ENCODE measurements at regions not wholly inside any gene's neighbourhood (a gene's known extent, or its start where the extent isn't known, plus 50 kb on each side); places are given as distances from the start of the nearest gene placed in this dataset.
A peak's percentile ranks its signal among the peaks of the same experiment; 100 is the strongest.

- TF ChIP-seq BHLHE40 (IDR thresholded peaks at IDR 0.05; ENCODE audit: low read depth, low read length) (no peak), RFX5 (IDR thresholded peaks at IDR 0.05; ENCODE audit: low read depth, low read length) (no peak)
These were observed 234.4 kb upstream of the KCNK2 start (continued) for GRCh38 chr1:214848101-214848500.

GRCh38 chr1:214850432-214851050, 232.0 kb upstream of the KCNK2 start:
- BruUV-seq (replicated peaks), result no TSS peak
- H3K4me1 ChIP-seq (ENCODE audit: control insufficient read depth, insufficient read depth, low read length), result peaks cover 2% of the 10 kb centered on the region
- H3K79me1 ChIP-seq (ENCODE audit: low read depth in 1 of 2, low read length in 2 of 2), result no peaks in the 10 kb centered on the region
- DNase-seq (no peak), ATAC-seq (ENCODE audit: low read depth) (no peak)
- H4K5ac ChIP-seq (ENCODE audit: low read depth, low read length), result no peak overlapping the region
- POLR2A ChIA-PET (ENCODE audit: unreplicated experiment), result no interaction called here
- no peak overlapping the region for H3K23ac ChIP-seq (ENCODE audit: low read depth, low read length)
- H2BK120ac ChIP-seq (ENCODE audit: low read depth, low read length), result no peak overlapping the region
- no peak overlapping the region for H3K4ac ChIP-seq (ENCODE audit: low read depth, low read length)
- no peak overlapping the region for H3K4me2 ChIP-seq (ENCODE audit: low read depth, low read length)
- H3K14ac ChIP-seq (replicated peaks; ENCODE audit: low read depth, low read length), result no peak overlapping the region
- no peak overlapping the region for H3K4me3 ChIP-seq (ENCODE audit: insufficient read depth, low read depth, low read length)
- no peaks in the 10 kb centered on the region; the same call in 1 of the 2 replicates for H3K27me3 ChIP-seq (ENCODE audit: control insufficient read depth, insufficient read depth, low read length)
- no peak overlapping the region for H3K56ac ChIP-seq (ENCODE audit: extremely low read depth, insufficient read depth, low read length)
- no peaks in the 10 kb centered on the region for H3K36me3 ChIP-seq (ENCODE audit: control insufficient read depth, insufficient read depth, low read length)
- no peaks in the 10 kb centered on the region; the same call in 1 of the 2 replicates for H3K9me1 ChIP-seq (ENCODE audit: insufficient read depth, low read length)
- H3K27ac ChIP-seq (ENCODE audit: insufficient read depth, low read length), result no peak overlapping the region
- 0 out of 3 replicates have a peak overlapping the region, but pooled peaks have one; percentile 17 for H2BK15ac ChIP-seq (ENCODE audit: low read depth, low read length)
- dilution Hi-C loops (cut with HindIII; ENCODE audit: low sequenced_read_pairs, unreplicated experiment) (no loop called here), intact Hi-C loops (cut with micrococcal nuclease) (no loop called here), in situ Hi-C loops (cut with MboI; ENCODE audit: low sequenced_read_pairs) (no loop called here)
- no peak overlapping the region for H4K91ac ChIP-seq (ENCODE audit: insufficient read depth, low read depth, low read length)
- no peak overlapping the region for H3K18ac ChIP-seq (ENCODE audit: low read depth, low read length)
- no peak overlapping the region for H2AK9ac ChIP-seq (replicated peaks; ENCODE audit: low read depth, low read length, poor library complexity)
- no peak overlapping the region for H2BK20ac ChIP-seq (ENCODE audit: low read depth, low read length)
- peaks cover 10% of the 10 kb centered on the region; the same call in 1 of the 2 replicates for H3K9me3 ChIP-seq (ENCODE audit: control insufficient read depth, insufficient read depth, low read length)
- no peak overlapping the region for H2BK5ac ChIP-seq (ENCODE audit: low read depth, low read length, poor library complexity, severe bottlenecking)
- H2AK5ac ChIP-seq (ENCODE audit: low read depth, low read length), result no peak overlapping the region
- H4K8ac ChIP-seq (ENCODE audit: low read depth in 2 of 2, low read length in 2 of 2), result no peak overlapping the region
- H3K9ac ChIP-seq (ENCODE audit: low read depth, low read length), result no peak overlapping the region
- H2AFZ ChIP-seq (replicated peaks; ENCODE audit: low read length, poor library complexity), result no peak overlapping the region
- 79% methylated on average over 3 of the region's 3 CpGs; no CpG with 5 or more reads in 1 of the 2 experiments for WGBS, 2 experiments (ENCODE audit: extremely low coverage in 2 of 2, insufficient read length in 1 of 2)
- H4K20me1 ChIP-seq (ENCODE audit: insufficient read depth, low read length), result no peaks in the 10 kb centered on the region
- CTCF ChIA-PET, result no interaction called here
- TF ChIP-seq MXI1 (IDR thresholded peaks at IDR 0.05; ENCODE audit: borderline replicate concordance, low read depth, low read length), result no peak
- TF ChIP-seq ELK1 (IDR thresholded peaks at IDR 0.05; ENCODE audit: borderline replicate concordance, low read depth, low read length), result no peak
- no peak for TF ChIP-seq CTCF (conservative IDR thresholded peaks at IDR 0.05; ENCODE audit: low read depth, low read length)
- no peak for TF ChIP-seq CEBPB (IDR thresholded peaks at IDR 0.05; ENCODE audit: low read depth, low read length)
- no peak for TF ChIP-seq CHD1 (IDR thresholded peaks at IDR 0.05; ENCODE audit: low read depth, low read length)
- TF ChIP-seq MAFK (IDR thresholded peaks at IDR 0.05; ENCODE audit: low read depth, low read length), result no peak
- no peak for TF ChIP-seq NFE2L2 (IDR thresholded peaks at IDR 0.05; ENCODE audit: low read depth, low read length)
- TF ChIP-seq USF2 (IDR thresholded peaks at IDR 0.05; ENCODE audit: low read depth, low read length), result no peak
- TF ChIP-seq BHLHE40 (IDR thresholded peaks at IDR 0.05; ENCODE audit: low read depth, low read length), result no peak
- TF ChIP-seq FOS (IDR thresholded peaks at IDR 0.05; ENCODE audit: low read depth, low read length), result no peak
- TF ChIP-seq SMC3 (IDR thresholded peaks at IDR 0.05; ENCODE audit: low read depth, low read length), result no peak
- TF ChIP-seq POLR2A (IDR thresholded peaks at IDR 0.05; ENCODE audit: low read depth, low read length), result no peak
- TF ChIP-seq RAD21 (IDR thresholded peaks at IDR 0.05; ENCODE audit: low read length), result no peak

All from IMR-90 (cell line).